Hematopoietic multipotent progenitor cell (in vitro differentiated cells): ENCODE measurements at regions not wholly inside any gene's neighbourhood (a gene's known extent, or its start where the extent isn't known, plus 50 kb on each side); places are given as distances from the start of the nearest gene placed in this dataset.

Source experiments
- DNase-seq, 3 donors: peaks; one replicate each; pipeline ENCODE4 v3.0.0-alpha.2; 2011 to 2015; ENCODE audit warnings: low read depth in 2 of 3, low spot score in 2 of 3

GRCh38 chr7:25789701-25790640 lies 362.0 kb upstream of the NFE2L3 start:
- DNase-seq = no peak

- DNase-seq = no peak
These were observed 361.0 kb upstream of the NFE2L3 start for GRCh38 chr7:25790963-25791362.

DNA sequence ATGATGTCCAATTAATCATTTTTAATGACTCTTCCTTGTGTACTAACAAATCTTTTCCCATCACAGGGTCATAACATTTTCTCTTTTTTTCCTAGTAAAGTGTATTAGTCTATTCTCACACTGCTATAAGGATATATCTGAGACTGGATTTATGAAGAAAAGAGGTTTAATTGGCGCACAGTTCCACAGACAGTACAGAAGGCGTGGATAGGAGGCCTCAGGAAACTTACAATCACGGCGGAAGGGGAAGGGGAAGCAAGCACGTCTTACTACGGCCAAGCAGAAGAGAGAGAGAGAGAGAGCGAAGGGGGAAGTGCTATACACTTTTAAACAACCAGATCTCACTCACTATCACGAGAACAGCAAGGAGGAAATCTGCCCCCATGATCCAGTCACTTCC lies 359.4 kb upstream of the NFE2L3 start:
- DNase-seq = no peak

DNA sequence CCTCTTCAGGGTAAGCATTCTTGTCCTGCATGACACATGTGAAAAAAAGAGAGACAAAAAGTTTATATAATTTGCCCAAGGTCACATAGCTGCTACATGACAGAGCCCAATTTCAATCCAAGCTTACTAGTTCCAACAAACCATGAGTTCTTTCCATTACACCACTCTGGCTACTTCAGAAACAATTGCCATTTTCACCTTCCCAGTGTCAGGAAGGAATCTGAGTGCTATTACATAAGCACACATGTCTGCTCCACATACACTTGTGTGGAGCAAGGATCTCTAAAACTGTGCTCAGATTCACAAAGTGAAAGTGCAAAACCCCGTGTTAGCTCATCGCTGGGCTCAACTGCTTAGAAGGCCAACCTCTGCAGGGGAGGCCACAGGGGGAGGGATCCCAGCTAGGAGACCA lies 356.2 kb upstream of the NFE2L3 start:
- DNase-seq = no peak

DNA sequence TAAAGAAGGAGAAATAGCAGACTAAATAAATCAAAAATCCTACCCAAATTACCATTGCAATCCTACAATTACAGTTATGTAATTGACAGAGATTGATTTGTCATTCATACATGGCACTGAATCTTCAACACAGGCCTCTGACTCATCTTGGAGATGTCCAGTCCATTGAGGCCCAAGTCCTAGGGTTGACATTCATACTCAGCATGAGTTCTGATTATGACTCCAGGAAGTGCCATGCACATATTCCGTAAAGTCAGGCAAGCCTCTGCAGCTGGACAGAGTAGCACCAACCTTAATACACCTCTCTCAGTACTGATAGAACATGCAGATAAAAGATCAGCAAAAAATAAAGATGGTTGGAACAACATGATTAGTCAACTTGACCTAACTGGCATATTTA lies 353.7 kb upstream of the NFE2L3 start:
- no peak for DNase-seq

- DNase-seq = no peak
These were observed 350.8 kb upstream of the NFE2L3 start for GRCh38 chr7:25801214-25801613.

- no peak for DNase-seq
These were observed 349.9 kb upstream of the NFE2L3 start for GRCh38 chr7:25802057-25802456.

GRCh38 chr7:25802473-25802872 lies 349.5 kb upstream of the NFE2L3 start:
- DNase-seq = no peak

DNA sequence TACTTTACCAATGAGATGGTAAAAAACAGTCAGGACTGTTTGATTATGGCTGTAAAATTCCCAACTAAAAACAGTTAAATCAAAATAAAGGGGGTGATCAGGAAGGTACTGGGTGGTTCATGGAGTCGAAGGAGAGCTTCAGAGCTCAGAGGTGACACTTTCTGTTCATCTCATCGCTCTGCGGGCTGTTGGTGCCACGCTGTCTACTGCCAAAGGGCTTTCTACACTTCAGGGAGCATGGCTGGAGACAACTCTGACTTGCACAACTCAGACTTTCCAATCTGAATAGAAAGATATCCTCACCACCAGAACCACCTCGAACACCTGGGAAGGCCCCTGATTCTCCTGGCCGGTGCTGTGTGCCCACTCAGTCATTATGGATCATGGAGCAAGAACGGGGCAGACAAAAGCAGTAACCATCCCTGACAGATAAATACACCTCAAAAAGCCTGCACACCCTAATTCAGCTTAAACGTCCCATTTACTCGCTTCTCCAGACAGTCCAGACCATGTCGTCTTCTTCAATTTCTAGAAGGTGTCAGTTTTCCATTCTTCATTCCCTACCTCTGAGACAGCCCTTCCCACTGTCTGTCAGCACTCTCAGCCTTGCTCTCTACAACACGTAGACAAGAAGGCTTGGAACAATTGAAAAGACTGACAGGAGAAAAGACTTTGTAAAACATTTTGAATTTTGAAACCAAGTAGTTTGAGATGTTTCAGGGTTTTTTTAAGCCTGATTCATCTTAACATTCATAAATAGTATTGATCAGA lies 348.7 kb upstream of the NFE2L3 start:
- no peak for DNase-seq

- no peak for DNase-seq
These were observed 347.8 kb upstream of the NFE2L3 start for GRCh38 chr7:25804154-25804553.

GRCh38 chr7:25805027-25805687 lies 346.8 kb upstream of the NFE2L3 start:
- no peak for DNase-seq

DNA sequence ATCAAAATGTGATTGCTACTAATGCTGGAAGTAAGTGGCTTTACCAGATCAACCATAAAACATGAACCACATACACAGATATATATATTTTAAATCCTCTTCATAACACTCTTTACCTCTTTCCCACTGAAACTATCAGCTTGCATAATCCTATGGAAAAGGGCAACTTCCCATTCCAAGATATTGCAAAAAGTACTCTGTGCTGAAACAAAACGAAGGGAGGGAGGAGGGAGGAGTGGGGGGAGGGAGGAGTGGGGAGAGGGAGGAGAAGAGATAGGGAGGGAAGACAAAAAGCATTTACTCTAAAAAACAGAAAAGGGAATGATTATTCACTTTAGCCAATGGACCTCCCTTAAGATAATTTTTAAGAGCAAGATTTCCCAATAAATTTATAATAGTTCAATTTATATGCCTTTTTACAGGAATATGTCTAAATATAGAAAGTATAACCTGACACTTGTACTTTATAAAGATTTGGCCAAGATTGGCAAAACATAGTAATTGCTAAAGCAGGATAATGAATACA lies 344.8 kb upstream of the NFE2L3 start:
- no peak for DNase-seq

DNA sequence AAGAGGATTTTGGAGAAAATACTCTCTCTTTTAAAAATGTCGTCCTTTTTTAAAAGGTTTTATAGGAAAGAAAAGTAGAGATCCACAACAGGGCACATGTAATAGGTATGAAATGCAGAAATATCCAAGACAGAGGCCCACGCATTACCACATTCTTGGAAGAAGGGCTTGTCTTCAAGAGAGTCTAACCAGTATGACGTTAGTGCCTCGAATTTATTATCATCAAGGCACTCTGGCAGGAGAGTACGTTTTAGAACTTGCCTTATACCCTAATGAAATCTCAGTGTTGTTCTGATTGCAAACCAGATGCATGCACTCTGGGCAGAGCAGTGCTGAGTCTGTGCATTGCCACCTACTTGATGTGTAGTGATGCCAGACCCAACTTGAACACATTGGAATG lies 342.6 kb upstream of the NFE2L3 start:
- DNase-seq = no peak

DNA sequence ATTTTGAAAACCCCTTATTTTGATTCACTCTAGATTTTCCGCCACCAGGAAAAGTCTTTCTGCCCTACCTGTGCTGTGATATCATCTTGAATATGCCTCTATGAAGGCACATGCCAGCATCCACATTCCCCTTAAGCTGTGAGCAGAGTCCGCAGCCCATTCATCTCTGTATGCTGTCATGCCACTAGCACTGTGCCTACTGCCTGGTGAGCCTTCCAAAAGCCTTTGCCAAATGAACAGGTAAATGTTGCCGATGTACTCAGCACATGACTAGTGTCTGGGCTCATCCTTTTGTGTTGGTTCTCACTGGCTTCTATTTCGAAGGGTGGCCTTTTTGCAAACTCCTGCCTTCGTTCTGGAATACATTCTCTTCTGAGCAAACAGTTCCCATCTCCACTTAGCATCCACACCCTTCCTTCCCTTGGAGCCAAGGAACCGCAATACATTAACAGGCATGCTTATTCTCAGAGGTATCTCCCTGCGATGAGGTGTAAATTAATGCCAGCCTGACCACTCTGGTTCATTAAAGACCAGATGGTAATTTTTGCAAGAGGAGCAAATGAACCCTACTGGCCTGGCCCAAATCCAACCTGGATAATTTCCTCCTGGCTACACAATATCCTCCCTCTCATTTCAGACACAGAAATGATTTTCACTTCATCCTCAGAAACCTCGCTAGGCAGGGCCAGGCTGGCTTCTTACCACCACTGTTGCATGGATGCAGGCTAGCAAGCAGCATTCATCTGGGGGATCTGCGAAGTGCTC lies 339.7 kb upstream of the NFE2L3 start:
- no peak for DNase-seq

DNA sequence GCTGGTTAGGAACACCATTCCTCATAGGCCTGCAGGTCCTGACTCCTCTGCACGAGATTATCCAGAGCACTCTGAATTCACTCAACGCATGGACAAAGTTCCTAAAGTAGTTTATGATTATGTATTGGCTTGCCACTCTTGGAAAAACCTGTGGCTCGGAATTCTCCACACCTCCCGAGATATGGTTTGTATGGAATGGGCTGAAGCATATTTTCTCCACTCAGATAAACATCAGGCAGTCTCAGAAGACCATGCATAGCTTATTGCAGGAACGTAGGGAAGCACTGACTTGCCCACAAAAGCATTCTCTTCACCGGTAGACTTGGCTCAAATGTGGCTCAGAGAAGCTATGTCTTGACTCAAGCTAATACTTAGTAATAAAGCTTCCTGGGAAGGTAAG lies 338.6 kb upstream of the NFE2L3 start:
- no peak for DNase-seq

DNA sequence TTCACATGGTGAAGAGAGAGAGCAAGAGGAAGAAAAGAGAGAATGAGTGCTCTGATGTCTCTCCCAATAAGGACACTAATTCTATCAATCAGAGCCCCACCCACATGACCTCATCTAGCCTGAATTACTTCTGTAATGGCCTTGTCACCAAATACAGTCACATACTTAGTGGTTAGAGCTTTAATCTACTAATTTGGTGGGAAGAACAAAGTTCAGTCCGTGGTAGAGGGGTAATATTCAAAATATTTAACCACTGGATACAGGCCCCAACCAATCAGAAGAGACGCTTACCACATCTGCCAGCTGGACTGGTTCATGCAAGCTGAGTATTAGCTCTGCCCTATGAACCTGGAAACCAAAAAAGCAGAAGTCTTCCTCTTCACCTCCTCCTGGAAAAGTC lies 336.3 kb upstream of the NFE2L3 start:
- DNase-seq = no peak

DNA sequence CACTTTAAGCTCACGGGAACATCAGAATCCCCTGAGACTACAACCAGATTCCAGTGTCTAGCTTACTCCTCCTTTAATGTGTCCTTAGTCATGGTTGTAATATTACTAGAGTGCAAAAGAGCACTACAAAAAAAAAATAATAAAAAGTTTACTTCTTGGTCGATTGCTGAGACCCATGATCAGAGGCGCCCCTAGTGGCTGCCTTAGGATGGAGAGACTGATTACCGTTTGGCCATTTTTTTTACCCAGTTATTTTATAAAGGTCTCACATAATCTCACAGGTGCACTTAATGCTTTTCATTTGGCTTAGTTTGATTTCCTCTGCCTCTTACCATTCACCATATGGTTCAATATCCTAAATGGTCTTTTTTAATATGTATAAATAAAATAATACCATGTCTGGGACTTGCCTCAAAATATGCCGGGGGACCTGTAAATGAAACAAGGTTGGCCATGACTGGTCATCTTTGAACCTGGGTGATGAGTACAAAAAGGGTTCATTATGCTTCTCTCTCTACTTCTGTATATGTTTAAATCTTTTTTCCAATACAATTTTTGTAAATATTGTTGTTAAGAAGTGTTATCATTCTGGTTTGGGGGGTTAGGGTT lies 331.5 kb upstream of the NFE2L3 start:
- no peak for DNase-seq

DNA sequence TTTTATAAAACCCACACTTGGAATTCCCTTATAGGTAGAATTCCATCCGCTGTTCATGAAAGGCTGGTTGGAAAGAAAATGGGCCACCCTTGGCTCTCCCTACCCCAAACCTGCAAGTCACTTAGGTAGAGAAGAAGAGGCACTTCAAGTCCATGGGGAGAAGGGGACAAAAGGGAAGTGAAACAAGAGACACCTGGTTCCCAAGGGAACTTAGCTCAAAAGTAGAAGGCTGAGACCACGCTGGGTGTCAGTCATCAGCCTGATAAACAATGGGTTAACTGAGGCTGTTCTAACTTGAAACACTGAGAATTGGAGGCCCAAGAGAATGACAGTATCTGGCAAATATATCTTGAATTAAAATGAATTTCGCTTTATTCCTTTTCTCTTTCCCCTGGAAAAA lies 330.8 kb upstream of the NFE2L3 start:
- no peak for DNase-seq

DNA sequence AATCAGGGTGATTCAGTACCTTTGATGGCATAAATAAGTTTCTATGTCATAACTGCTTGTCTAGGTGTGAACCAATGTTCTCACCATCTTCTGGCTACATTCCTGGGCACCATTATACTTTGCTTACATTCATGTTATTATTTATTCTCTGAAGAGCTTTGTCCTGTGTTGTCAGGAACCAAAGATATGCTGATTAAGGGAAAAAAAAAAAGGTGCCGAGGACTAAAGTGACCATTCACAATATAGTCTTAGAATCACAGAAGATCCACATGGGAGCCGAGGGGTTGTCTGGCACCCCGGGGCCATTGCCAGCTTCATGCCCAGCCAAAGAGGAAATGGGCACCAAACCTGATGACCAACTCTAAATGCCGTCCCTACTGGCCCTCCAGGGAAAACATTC lies 329.2 kb upstream of the NFE2L3 start:
- DNase-seq = no peak

- no peak for DNase-seq
These were observed 328.4 kb upstream of the NFE2L3 start for GRCh38 chr7:25823571-25823970.
